ENCODE measurements at regions not wholly inside any gene's neighbourhood (a gene's known extent, or its start where the extent isn't known, plus 50 kb on each side); places are given as distances from the start of the nearest gene placed in this dataset.

DNA sequence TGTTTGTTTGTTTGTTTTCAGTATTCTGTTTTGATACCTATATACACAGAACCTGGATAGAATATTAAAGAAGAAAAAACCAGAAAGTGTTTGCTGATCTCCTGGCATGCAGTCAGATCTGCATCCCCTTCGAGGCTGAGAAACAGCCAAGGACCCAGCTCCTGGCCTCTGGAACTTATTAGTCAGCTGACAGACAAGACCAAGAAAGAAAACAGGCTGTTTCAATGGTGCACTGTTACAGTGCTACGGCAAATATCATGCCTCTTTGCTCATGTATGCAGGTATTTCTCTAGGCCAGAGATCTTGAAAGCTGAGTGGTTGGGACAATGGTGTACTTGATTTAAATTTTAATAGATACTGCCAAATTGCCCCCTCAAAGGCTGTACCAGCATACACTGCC lies 95.0 kb downstream of the C5orf15 start:
- no peak overlapping the region for H3K4me2 ChIP-seq (ENCODE audit: low read depth, low read length, poor library complexity, severe bottlenecking)
- TF ChIP-seq, protein P1, sequence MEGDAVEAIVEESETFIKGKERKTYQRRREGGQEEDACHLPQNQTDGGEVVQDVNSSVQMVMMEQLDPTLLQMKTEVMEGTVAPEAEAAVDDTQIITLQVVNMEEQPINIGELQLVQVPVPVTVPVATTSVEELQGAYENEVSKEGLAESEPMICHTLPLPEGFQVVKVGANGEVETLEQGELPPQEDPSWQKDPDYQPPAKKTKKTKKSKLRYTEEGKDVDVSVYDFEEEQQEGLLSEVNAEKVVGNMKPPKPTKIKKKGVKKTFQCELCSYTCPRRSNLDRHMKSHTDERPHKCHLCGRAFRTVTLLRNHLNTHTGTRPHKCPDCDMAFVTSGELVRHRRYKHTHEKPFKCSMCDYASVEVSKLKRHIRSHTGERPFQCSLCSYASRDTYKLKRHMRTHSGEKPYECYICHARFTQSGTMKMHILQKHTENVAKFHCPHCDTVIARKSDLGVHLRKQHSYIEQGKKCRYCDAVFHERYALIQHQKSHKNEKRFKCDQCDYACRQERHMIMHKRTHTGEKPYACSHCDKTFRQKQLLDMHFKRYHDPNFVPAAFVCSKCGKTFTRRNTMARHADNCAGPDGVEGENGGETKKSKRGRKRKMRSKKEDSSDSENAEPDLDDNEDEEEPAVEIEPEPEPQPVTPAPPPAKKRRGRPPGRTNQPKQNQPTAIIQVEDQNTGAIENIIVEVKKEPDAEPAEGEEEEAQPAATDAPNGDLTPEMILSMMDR (conservative IDR thresholded peaks at IDR 0.05; ENCODE audit: low read length): no peak
- no peak for TF ChIP-seq EZH2phosphoT487 (IDR thresholded peaks at IDR 0.05; ENCODE audit: borderline replicate concordance)
- no peak overlapping the region for H2AFZ ChIP-seq (ENCODE audit: low read length)

DNA sequence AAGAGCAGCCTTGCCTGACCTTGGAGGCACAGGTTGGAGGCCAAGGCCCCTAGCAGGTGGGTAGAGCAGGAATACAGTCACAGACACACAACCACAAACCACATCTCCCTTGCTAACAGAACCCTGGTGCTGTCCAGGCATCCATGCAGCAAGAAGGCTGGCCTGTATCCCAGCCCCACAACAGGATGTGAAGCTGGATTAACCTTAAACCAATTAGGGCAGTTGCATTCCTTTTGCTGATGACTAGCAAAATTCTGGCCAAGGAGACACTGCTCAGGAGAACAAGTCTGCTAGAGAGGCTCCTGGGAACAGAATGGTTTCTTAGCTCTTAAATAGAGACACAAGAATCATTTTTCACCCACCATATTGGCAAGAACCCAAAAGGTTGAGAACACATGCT lies 97.8 kb downstream of the C5orf15 start:
- no peaks in the 10 kb centered on the region for H3K36me3 ChIP-seq (ENCODE audit: insufficient read depth, low read length)
- H4K20me1 ChIP-seq (ENCODE audit: insufficient read depth, low read length, poor library complexity, severe bottlenecking): no peaks in the 10 kb centered on the region
- no peak overlapping the region for H3K4me3 ChIP-seq (ENCODE audit: low read length, poor library complexity, severe bottlenecking)
- H3K27me3 ChIP-seq (ENCODE audit: insufficient read depth, low read length, poor library complexity, severe bottlenecking): no peaks in the 10 kb centered on the region
- no peaks in the 10 kb centered on the region for H3K79me2 ChIP-seq (ENCODE audit: insufficient read depth, low read length)
- no peak overlapping the region for H2AFZ ChIP-seq (ENCODE audit: low read length)
- H3K9me2 ChIP-seq (replicated peaks; ENCODE audit: low read depth, low read length): no peaks in the 10 kb centered on the region
- H3K9me3 ChIP-seq (ENCODE audit: insufficient read depth, low read depth, low read length): no peaks in the 10 kb centered on the region
- H3K4me2 ChIP-seq (ENCODE audit: low read depth, low read length, poor library complexity, severe bottlenecking): no peak overlapping the region
- TF ChIP-seq, protein P1 (conservative IDR thresholded peaks at IDR 0.05; ENCODE audit: low read length): no peak
- no peak for TF ChIP-seq EZH2phosphoT487 (IDR thresholded peaks at IDR 0.05; ENCODE audit: borderline replicate concordance)
- H3F3A ChIP-seq (ENCODE audit: low read depth): no peaks in the 10 kb centered on the region
- no peak overlapping the region for H3K9ac ChIP-seq (ENCODE audit: low read depth, low read length, poor library complexity, severe bottlenecking)
- no peaks in the 10 kb centered on the region for H3K4me1 ChIP-seq (ENCODE audit: insufficient read depth, low read length, poor library complexity, severe bottlenecking)

More for the DNA sequence above, 95.0 kb downstream of the C5orf15 start:
- Histone ChIP-seq H3K4me3 (ENCODE audit: low read length, poor library complexity, severe bottlenecking) (no peak overlapping the region), H3K4me1 (ENCODE audit: insufficient read depth, low read length, poor library complexity, severe bottlenecking) (no peaks in the 10 kb centered on the region), H3K36me3 (ENCODE audit: insufficient read depth, low read length) (no peaks in the 10 kb centered on the region), H3K9me3 (ENCODE audit: insufficient read depth, low read depth, low read length) (no peaks in the 10 kb centered on the region), H3F3A (ENCODE audit: low read depth) (no peaks in the 10 kb centered on the region), H3K9ac (ENCODE audit: low read depth, low read length, poor library complexity, severe bottlenecking) (no peak overlapping the region), H3K79me2 (ENCODE audit: insufficient read depth, low read length) (no peaks in the 10 kb centered on the region), H4K20me1 (ENCODE audit: insufficient read depth, low read length, poor library complexity, severe bottlenecking) (no peaks in the 10 kb centered on the region), H3K27me3 (ENCODE audit: insufficient read depth, low read length, poor library complexity, severe bottlenecking) (no peaks in the 10 kb centered on the region), H3K9me2 (replicated peaks; ENCODE audit: low read depth, low read length) (no peaks in the 10 kb centered on the region)

DNA sequence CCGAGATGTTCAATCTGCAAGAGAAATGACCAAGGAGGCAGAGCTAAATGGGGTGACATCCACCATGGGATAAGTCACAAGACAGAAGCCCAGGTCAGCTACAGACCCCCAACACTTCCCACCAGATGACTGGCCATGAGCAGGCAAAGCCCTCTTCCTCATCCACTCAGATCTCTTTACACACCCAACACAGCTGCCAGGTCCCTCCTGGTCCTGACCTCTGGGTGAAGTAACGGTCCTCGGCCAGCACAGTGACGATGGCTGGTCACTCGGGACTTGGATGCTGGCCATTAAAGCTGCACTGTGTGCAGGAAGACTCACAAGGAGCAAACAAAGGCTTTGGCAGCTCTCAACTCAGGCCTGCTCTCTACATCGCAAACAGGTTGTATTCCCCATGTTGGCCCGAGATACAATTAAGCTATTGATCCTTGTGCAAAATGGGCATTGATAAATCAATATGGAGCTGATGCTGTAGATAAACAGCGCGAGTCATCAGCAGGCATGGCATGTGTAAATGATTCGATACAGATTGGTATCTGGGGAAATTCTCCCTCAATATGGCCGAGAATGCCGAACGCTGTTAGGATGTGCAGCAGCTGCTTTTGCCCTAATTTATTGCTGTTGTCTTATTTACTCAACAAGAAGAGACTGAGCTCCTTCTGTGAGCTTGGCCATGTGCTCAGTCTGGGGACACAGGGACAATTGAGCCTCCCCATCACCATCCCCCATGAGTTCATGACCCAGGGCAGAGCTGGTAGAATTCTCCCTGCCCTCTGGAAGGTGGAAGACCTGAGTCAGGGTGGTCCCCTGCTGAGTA lies 98.7 kb downstream of the C5orf15 start:
- Histone ChIP-seq H4K20me1 (ENCODE audit: insufficient read depth, low read length, poor library complexity, severe bottlenecking) (no peaks in the 10 kb centered on the region), H3K36me3 (ENCODE audit: insufficient read depth, low read length) (no peaks in the 10 kb centered on the region), H3K9me3 (ENCODE audit: insufficient read depth, low read depth, low read length) (no peaks in the 10 kb centered on the region), H3K4me2 (ENCODE audit: low read depth, low read length, poor library complexity, severe bottlenecking) (peak overlapping the region; percentile 40), H3F3A (ENCODE audit: low read depth) (no peaks in the 10 kb centered on the region), H3K9me2 (replicated peaks; ENCODE audit: low read depth, low read length) (no peaks in the 10 kb centered on the region), H3K4me3 (ENCODE audit: low read length, poor library complexity, severe bottlenecking) (no peak overlapping the region), H3K27me3 (ENCODE audit: insufficient read depth, low read length, poor library complexity, severe bottlenecking) (no peaks in the 10 kb centered on the region), H3K79me2 (ENCODE audit: insufficient read depth, low read length) (no peaks in the 10 kb centered on the region), H2AFZ (ENCODE audit: low read length) (no peak overlapping the region), H3K9ac (ENCODE audit: low read depth, low read length, poor library complexity, severe bottlenecking) (no peak overlapping the region), H3K4me1 (ENCODE audit: insufficient read depth, low read length, poor library complexity, severe bottlenecking) (no peaks in the 10 kb centered on the region)
- TF ChIP-seq, protein P1 (conservative IDR thresholded peaks at IDR 0.05; ENCODE audit: low read length): no peak; the same call in 1 of the 2 replicates
- no peak for TF ChIP-seq EZH2phosphoT487 (IDR thresholded peaks at IDR 0.05; ENCODE audit: borderline replicate concordance)
